ENCODE measurements at regions not wholly inside any gene's neighbourhood (a gene's known extent, or its start where the extent isn't known, plus 50 kb on each side); places are given as distances from the start of the nearest gene placed in this dataset.

- no peak for TF ChIP-seq CTCF (IDR thresholded peaks at IDR 0.05)
- TF ChIP-seq POLR2A (IDR thresholded peaks at IDR 0.05): no peak
Measured at GRCh38 chr5:84986688-84987087, 602.0 kb upstream of the EDIL3 start.
